ENCODE measurements at regions not wholly inside any gene's neighbourhood (a gene's known extent, or its start where the extent isn't known, plus 50 kb on each side); places are given as distances from the start of the nearest gene placed in this dataset.

- no peak overlapping the region for H3K4me3 Mint-ChIP-seq
- ChIA-PET CTCF (no interaction called here), POLR2A (no interaction called here)
- TF ChIP-seq EZH2 (IDR thresholded peaks at IDR 0.05; ENCODE audit: borderline replicate concordance, insufficient read depth, low read depth, low read length, poor library complexity, severe bottlenecking) (no peak), CTCF (IDR thresholded peaks at IDR 0.05) (no peak)
- Histone ChIP-seq H3K4me3 (ENCODE audit: control extremely low read depth in 1 of 5, extremely low read depth in 1 of 5, insufficient read depth in 1 of 5, low read depth in 2 of 5, low read length in 4 of 5) (no peak overlapping the region), H3K27ac (ENCODE audit: low read length in 2 of 2) (no peak overlapping the region), H3K27me3 (replicated peaks in 1 of 4; ENCODE audit: control extremely low read depth in 1 of 4, control insufficient read depth in 3 of 4, insufficient read depth in 4 of 4, low read length in 3 of 4) (no peaks in the 10 kb centered on the region), H2AFZ (ENCODE audit: insufficient read depth, low read depth, low read length, poor library complexity, severe bottlenecking) (no peak overlapping the region), H4K20me1 (ENCODE audit: control insufficient read depth, insufficient read depth, low read length, poor library complexity, severe bottlenecking) (no peaks in the 10 kb centered on the region), H3K9me3 (ENCODE audit: control extremely low read depth in 1 of 3, control insufficient read depth in 2 of 3, insufficient read depth in 1 of 3, low read length in 2 of 3) (peaks cover 0 to 6% (median 3%) of the 10 kb centered on the region in 3 donors), H3K9ac (ENCODE audit: low read length) (no peak overlapping the region), H3K4me1 (ENCODE audit: control insufficient read depth in 2 of 2, insufficient read depth in 2 of 2, low read length in 2 of 2) (no peaks in the 10 kb centered on the region), H3K79me2 (ENCODE audit: control insufficient read depth, insufficient read depth, low read length) (no peaks in the 10 kb centered on the region), H3K4me2 (replicated peaks; ENCODE audit: low read depth, low read length, poor library complexity, severe bottlenecking) (no peak overlapping the region), H3K36me3 (replicated peaks in 1 of 2; ENCODE audit: control extremely low read depth in 1 of 2, control insufficient read depth in 1 of 2, extremely low read depth in 1 of 2, insufficient read depth in 2 of 2, low read length in 1 of 2) (no peaks in the 10 kb centered on the region)
- H3K9me3 Mint-ChIP-seq (ENCODE audit: insufficient read depth), result peaks cover 9% of the 10 kb centered on the region
- no peak overlapping the region for H3K27ac Mint-ChIP-seq
- WGBS (ENCODE audit: insufficient coverage), result 100% methylated on average over 1 of the region's 1 CpG
- no peaks in the 10 kb centered on the region for H3K27me3 Mint-ChIP-seq
- H3K4me1 Mint-ChIP-seq, result no peaks in the 10 kb centered on the region
- intact Hi-C loops (cut with micrococcal nuclease), result no loop called here
- DNase-seq (no peak), ATAC-seq (ENCODE audit: low read depth) (no peak)
Observed at GRCh38 chr2:200150411-200151086, 155.9 kb upstream of the SPATS2L start.

DNA sequence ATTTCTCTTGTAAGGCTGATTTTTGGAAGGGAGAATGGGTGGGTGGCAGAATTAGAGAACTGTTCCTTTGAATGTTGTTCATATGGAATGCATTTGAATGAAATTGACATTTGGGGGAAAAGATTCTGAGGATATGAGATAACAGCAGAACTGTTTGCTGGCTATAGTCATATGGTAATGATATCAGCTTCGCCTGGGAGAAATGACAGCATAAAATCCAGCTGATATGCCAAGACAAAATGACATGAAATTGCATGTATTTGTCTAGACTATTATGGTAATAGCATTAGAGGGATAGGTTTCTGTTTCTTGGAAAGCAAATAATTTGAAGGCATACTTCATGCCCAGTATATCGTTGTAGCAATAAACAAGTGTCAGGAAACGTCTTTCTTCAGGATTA, 150.8 kb upstream of the SPATS2L start:
- H3K4me2 ChIP-seq (replicated peaks; ENCODE audit: low read depth, low read length, poor library complexity, severe bottlenecking), result no peak overlapping the region
- no peaks in the 10 kb centered on the region for H3K27me3 ChIP-seq (replicated peaks in 1 of 4; ENCODE audit: control extremely low read depth in 1 of 4, control insufficient read depth in 3 of 4, insufficient read depth in 4 of 4, low read length in 3 of 4)
- H3K4me3 ChIP-seq (ENCODE audit: control extremely low read depth in 1 of 5, extremely low read depth in 1 of 5, insufficient read depth in 1 of 5, low read depth in 2 of 5, low read length in 4 of 5), result no peak overlapping the region
- Mint-ChIP-seq H3K4me1 (no peaks in the 10 kb centered on the region), H3K27me3 (no peaks in the 10 kb centered on the region), H3K9me3 (ENCODE audit: insufficient read depth) (peaks cover 6% of the 10 kb centered on the region), H3K4me3 (no peak overlapping the region), H3K27ac (no peak overlapping the region)
- no peaks in the 10 kb centered on the region for H4K20me1 ChIP-seq (ENCODE audit: control insufficient read depth, insufficient read depth, low read length, poor library complexity, severe bottlenecking)
- ChIA-PET POLR2A (no interaction called here), CTCF (no interaction called here)
- WGBS (ENCODE audit: insufficient coverage), result 100% methylated on average over 1 of the region's 3 CpGs
- TF ChIP-seq EZH2 (IDR thresholded peaks at IDR 0.05; ENCODE audit: borderline replicate concordance, insufficient read depth, low read depth, low read length, poor library complexity, severe bottlenecking) (no peak), CTCF (IDR thresholded peaks at IDR 0.05) (no peak)
- no peaks in the 10 kb centered on the region for H3K79me2 ChIP-seq (ENCODE audit: control insufficient read depth, insufficient read depth, low read length)
- H3K36me3 ChIP-seq (replicated peaks in 1 of 2; ENCODE audit: control extremely low read depth in 1 of 2, control insufficient read depth in 1 of 2, extremely low read depth in 1 of 2, insufficient read depth in 2 of 2, low read length in 1 of 2), result no peaks in the 10 kb centered on the region
- no peak overlapping the region for H2AFZ ChIP-seq (ENCODE audit: insufficient read depth, low read depth, low read length, poor library complexity, severe bottlenecking)
- H3K27ac ChIP-seq (ENCODE audit: low read length in 2 of 2), result no peak overlapping the region
- DNase-seq (no peak), ATAC-seq (ENCODE audit: low read depth) (no peak)
- H3K9ac ChIP-seq (ENCODE audit: low read length), result no peak overlapping the region
- peaks cover 0 to 6% (median 3%) of the 10 kb centered on the region in 3 donors for H3K9me3 ChIP-seq (ENCODE audit: control extremely low read depth in 1 of 3, control insufficient read depth in 2 of 3, insufficient read depth in 1 of 3, low read length in 2 of 3)
- intact Hi-C loops (cut with micrococcal nuclease), result no loop called here
- H3K4me1 ChIP-seq (ENCODE audit: control insufficient read depth in 2 of 2, insufficient read depth in 2 of 2, low read length in 2 of 2), result no peaks in the 10 kb centered on the region

Data from B cell (primary cell).